PFSK-1 (cell line): ENCODE measurements at regions not wholly inside any gene's neighbourhood (a gene's known extent, or its start where the extent isn't known, plus 50 kb on each side); places are given as distances from the start of the nearest gene placed in this dataset.

ENCODE experiments used
- FOXP2 ChIP-seq: optimal IDR thresholded peaks from 2 replicates; pipeline ENCODE3; 2011; ENCODE audit warnings: borderline replicate concordance, control low read depth, inconsistent platforms; ENCODE audit not compliant: insufficient read depth; ENCODE audit errors: extremely low read length, extremely low read depth
- POLR2AphosphoS5 ChIP-seq: IDR thresholded peaks from 2 replicates; pipeline ENCODE4 v1.6.1; 2012; ENCODE audit warnings: low read depth, mild to moderate bottlenecking, control low read depth, low read length, moderate library complexity
- REST ChIP-seq, 2 experiments: IDR thresholded peaks; 2 replicates each; pipeline versions ENCODE4 v1.6.1 to v1.8.0; 2011 to 2012; ENCODE audit warnings: low read depth in 2 of 2, low read length in 2 of 2, control low read depth in 1 of 2, inconsistent platforms in 1 of 2, mild to moderate bottlenecking in 1 of 2, moderate library complexity in 1 of 2; ENCODE audit not compliant: insufficient read depth in 1 of 2
- SIN3A ChIP-seq: IDR thresholded peaks from 2 replicates; pipeline ENCODE4 v1.6.1; 2012; ENCODE audit warnings: mild to moderate bottlenecking, low read length, moderate library complexity, borderline replicate concordance; ENCODE audit not compliant: insufficient read depth
- TAF1 ChIP-seq: IDR thresholded peaks from 2 replicates; pipeline ENCODE4 v1.6.1; 2012; ENCODE audit warnings: low read length, control low read depth, borderline replicate concordance; ENCODE audit not compliant: insufficient read depth

GRCh38 chr6:37570482-37571133, 70.9 kb upstream of the CCDC167 start:
- no peak for TF ChIP-seq POLR2AphosphoS5
- no peak for TF ChIP-seq SIN3A
- TF ChIP-seq REST (IDR thresholded peaks at IDR 0.05; ENCODE audit: insufficient read depth in 1 of 2, low read depth in 2 of 2, low read length in 2 of 2): peak; percentile 34 to 83; a peak in 2 of 4 replicates
- no peak for TF ChIP-seq TAF1
- no peak for TF ChIP-seq FOXP2
